WERI-Rb-1 (cell line): ENCODE measurements at regions not wholly inside any gene's neighbourhood (a gene's known extent, or its start where the extent isn't known, plus 50 kb on each side); places are given as distances from the start of the nearest gene placed in this dataset.

Experiments used
- DNase-seq: peaks from one replicate; pipeline ENCODE4 v3.0.0-alpha.2; 2020
- H3K27ac ChIP-seq: fragments of 250-450 bp; sonication (Bioruptor Pico); 2 replicates; pipeline ENCODE4 v1.5.1; 2020; ENCODE audit warnings: mild to moderate bottlenecking, moderate library complexity
- H3K27me3 ChIP-seq: fragments of 250-450 bp; sonication (Bioruptor Pico); 2 replicates; pipeline ENCODE4 v1.5.1; 2021; ENCODE audit warnings: mild to moderate bottlenecking, low read depth, moderate library complexity; ENCODE audit not compliant: insufficient read depth, severe bottlenecking
- H3K36me3 ChIP-seq: fragments of 250-450 bp; sonication (Bioruptor Pico); 2 replicates; pipeline ENCODE4 v1.5.1; 2020; ENCODE audit warnings: mild to moderate bottlenecking, moderate library complexity
- H3K4me3 ChIP-seq: 2 replicates; pipeline ENCODE4 v1.5.1; 2011; ENCODE audit warnings: low read depth, mild to moderate bottlenecking, control low read depth, low read length
- H3K9me3 ChIP-seq: fragments of 250-450 bp; sonication (Bioruptor Pico); 2 replicates; pipeline ENCODE4 v1.5.1; 2021; ENCODE audit warnings: mild to moderate bottlenecking, moderate library complexity; ENCODE audit not compliant: severe bottlenecking
- TF ChIP-seq, protein P1 (sequence below): IDR thresholded peaks from 2 replicates; pipeline ENCODE4 v1.5.1; 2011; ENCODE audit warnings: low read depth, mild to moderate bottlenecking, control low read depth, inconsistent platforms, low read length

DNA sequence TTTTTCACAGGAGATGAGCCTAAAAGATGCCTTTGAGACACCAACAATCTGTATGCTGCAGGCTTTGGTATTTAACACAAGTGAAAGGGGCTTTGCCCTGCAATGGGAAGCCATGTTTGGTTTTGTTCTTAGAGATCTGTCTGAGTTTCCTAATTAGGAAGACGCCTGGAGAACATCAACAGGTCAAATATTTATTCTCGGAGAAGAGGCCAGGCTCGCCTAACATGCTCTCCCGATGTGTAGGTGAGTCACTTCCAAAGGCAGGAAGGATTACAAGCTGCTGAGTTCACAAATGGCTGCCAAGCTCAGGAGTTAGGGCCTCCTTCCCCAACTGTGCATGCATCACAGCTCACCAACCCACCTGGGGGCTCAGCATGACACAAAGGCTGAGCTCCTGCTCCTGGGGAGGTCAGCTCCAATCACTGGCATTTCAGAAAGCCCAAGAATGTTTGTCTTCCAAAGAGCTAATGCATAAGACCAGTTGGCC is 119.5 kb upstream of the PRICKLE2 start:
- TF ChIP-seq, protein P1, sequence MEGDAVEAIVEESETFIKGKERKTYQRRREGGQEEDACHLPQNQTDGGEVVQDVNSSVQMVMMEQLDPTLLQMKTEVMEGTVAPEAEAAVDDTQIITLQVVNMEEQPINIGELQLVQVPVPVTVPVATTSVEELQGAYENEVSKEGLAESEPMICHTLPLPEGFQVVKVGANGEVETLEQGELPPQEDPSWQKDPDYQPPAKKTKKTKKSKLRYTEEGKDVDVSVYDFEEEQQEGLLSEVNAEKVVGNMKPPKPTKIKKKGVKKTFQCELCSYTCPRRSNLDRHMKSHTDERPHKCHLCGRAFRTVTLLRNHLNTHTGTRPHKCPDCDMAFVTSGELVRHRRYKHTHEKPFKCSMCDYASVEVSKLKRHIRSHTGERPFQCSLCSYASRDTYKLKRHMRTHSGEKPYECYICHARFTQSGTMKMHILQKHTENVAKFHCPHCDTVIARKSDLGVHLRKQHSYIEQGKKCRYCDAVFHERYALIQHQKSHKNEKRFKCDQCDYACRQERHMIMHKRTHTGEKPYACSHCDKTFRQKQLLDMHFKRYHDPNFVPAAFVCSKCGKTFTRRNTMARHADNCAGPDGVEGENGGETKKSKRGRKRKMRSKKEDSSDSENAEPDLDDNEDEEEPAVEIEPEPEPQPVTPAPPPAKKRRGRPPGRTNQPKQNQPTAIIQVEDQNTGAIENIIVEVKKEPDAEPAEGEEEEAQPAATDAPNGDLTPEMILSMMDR: no peak
- DNase-seq: no peak
- no peak overlapping the region for H3K4me3 ChIP-seq
- no peak overlapping the region for H3K27ac ChIP-seq
- no peaks in the 10 kb centered on the region for H3K9me3 ChIP-seq
- no peaks in the 10 kb centered on the region for H3K27me3 ChIP-seq
- H3K36me3 ChIP-seq: no peaks in the 10 kb centered on the region

DNA sequence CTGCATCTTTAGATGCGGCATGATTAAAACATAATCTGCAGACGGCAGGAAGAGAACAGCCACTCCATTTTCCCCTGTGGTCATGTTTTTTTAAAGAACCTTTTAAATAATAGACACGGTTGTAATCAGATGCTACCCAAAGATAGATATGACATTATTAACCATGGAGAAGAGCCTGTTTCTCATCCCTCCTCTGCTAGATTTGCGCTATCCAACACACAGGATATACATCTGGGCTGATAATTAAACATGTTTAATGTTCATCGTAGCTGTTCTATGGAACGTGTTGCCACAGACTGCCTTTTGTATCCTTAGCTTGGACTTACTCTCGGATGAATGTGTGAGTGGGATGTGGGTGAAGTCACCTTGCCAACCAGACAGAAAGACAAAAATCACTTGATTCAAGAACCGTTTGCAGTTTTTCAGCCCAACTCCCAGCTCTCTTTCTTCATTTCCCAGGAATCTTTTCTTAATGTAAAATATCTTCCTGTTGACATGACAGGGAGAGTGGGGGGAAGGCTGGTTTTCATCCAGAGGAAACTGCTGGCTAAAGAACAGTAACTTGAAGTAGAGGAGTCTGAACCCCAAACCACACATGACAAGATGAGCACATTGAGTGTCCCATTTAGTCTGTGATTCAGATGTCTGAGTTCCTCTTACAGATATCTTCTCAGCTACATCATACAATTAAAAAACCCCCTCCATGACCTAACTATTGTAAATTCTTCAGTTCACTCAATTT is 118.6 kb upstream of the PRICKLE2 start:
- TF ChIP-seq, protein P1: no peak
- Histone ChIP-seq H3K27me3 (no peaks in the 10 kb centered on the region), H3K36me3 (no peaks in the 10 kb centered on the region), H3K9me3 (no peaks in the 10 kb centered on the region), H3K27ac (no peak overlapping the region), H3K4me3 (no peak overlapping the region)
- no peak for DNase-seq

DNA sequence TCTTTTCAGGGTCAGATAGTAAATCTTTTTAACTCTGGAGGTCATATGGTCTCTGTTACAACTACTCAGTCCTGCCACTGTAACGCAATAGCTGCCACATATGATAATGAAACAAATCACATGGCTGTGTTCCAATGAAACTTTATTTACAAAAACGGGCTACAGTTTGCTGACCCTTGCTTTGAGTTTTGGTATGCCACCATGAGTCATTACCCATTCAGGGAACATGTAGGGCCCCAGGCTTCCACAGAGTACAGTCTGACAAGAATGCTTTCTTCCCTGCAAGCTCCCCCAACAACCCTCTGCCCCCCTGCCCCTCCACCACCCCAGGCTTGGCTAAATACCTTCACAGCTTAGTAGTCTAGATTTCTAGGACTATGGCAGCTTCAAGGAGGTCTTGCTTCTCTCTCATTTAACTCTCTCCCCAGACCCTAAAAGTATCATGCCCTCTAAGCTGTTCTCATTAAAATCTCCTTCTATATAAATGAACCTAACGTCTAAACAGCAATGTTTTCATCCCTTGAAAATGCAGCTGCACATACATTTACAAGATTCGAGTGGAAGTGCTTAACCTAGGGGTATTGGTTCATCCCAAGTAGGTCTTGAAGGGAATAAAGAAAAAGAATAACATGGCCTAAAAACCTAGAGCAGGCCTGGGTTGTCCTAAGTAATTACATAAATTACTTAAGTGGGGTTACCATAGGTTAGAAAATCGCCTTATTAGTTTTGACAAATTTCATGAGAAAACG is 117.8 kb upstream of the PRICKLE2 start:
- Histone ChIP-seq H3K27me3 (no peaks in the 10 kb centered on the region), H3K36me3 (no peaks in the 10 kb centered on the region), H3K27ac (no peak overlapping the region), H3K9me3 (no peaks in the 10 kb centered on the region), H3K4me3 (no peak overlapping the region)
- DNase-seq: no peak
- TF ChIP-seq, protein P1: no peak

DNA sequence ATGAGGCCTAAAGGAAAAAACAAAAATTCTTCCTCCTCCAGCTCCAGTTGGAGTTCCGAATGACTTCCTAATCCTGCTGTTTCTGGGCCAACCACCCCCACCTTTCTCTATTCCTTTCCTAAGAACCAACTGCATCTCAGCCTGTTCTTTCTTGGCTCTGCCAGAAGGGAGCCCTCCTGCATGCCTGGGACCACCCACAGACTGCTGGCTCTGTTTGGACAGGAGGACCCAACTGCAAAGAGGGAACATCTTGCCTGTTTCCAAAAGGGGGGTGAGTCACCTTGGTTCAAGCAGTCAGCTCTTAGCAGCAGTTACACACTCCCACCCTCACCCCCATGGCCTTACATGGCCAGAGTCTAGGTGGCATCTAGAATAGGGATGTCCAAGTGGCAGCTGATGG is 116.0 kb upstream of the PRICKLE2 start:
- H3K36me3 ChIP-seq: no peaks in the 10 kb centered on the region
- TF ChIP-seq, protein P1: no peak
- H3K4me3 ChIP-seq: no peak overlapping the region
- H3K27me3 ChIP-seq: no peaks in the 10 kb centered on the region
- no peak overlapping the region for H3K27ac ChIP-seq
- no peaks in the 10 kb centered on the region for H3K9me3 ChIP-seq
- no peak for DNase-seq

DNA sequence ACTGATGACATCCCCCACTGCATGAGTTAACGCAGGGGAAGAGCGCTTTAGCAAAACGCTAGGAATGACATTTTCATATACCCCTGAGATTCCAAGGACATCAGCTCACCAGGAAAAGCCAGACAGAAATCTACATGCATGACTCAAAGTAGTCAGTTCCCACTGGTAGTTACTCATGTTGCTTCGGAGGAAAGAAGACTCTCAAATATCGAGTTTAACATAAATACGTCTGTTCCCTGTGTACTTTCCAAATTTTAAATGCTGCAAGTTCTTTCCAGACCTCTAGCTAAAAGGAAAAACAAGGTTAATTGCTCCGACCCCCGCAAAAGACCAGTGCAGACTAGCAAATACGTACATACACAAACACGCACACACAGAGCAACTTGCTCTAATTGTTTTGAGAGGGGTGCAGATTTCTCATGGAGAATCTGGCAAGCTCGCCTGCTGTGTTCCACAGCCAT is 115.4 kb upstream of the PRICKLE2 start:
- no peak overlapping the region for H3K4me3 ChIP-seq
- TF ChIP-seq, protein P1: no peak
- no peaks in the 10 kb centered on the region for H3K9me3 ChIP-seq
- no peak overlapping the region for H3K27ac ChIP-seq
- DNase-seq: no peak
- H3K36me3 ChIP-seq: no peaks in the 10 kb centered on the region
- no peaks in the 10 kb centered on the region for H3K27me3 ChIP-seq
